ENCODE measurements at regions not wholly inside any gene's neighbourhood (a gene's known extent, or its start where the extent isn't known, plus 50 kb on each side); places are given as distances from the start of the nearest gene placed in this dataset.

DNA sequence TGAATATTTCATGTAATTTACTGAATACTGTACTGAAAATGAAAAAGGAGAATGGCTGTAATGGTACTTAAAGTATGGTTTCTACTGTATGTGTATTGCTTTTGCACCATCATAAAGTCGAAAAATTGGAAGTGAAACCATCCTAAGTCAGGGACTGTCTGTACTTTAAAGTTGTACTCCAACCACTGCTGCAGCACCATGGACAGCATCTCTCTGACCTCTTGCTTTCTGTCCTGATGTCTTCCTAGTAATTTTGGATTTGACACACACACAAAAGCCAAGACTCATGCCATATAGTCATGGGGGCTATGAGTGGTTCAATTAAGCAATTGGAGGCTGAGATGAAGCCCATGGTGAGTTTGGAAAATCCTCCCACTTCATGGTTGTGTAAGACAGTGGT is 256.3 kb upstream of the PKDCC start:
- no peak for TF ChIP-seq POLR2A (IDR thresholded peaks at IDR 0.05)
- TF ChIP-seq, protein P1, sequence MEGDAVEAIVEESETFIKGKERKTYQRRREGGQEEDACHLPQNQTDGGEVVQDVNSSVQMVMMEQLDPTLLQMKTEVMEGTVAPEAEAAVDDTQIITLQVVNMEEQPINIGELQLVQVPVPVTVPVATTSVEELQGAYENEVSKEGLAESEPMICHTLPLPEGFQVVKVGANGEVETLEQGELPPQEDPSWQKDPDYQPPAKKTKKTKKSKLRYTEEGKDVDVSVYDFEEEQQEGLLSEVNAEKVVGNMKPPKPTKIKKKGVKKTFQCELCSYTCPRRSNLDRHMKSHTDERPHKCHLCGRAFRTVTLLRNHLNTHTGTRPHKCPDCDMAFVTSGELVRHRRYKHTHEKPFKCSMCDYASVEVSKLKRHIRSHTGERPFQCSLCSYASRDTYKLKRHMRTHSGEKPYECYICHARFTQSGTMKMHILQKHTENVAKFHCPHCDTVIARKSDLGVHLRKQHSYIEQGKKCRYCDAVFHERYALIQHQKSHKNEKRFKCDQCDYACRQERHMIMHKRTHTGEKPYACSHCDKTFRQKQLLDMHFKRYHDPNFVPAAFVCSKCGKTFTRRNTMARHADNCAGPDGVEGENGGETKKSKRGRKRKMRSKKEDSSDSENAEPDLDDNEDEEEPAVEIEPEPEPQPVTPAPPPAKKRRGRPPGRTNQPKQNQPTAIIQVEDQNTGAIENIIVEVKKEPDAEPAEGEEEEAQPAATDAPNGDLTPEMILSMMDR (IDR thresholded peaks at IDR 0.05), result no peak
- Histone ChIP-seq H3K27ac (no peak overlapping the region), H3K27me3 (peaks cover 0 to 4% (median 0%) of the 10 kb centered on the region in 4 donors), H3K4me1 (no peaks in the 10 kb centered on the region), H3K4me3 (no peak overlapping the region), H3K9me3 (no peaks in the 10 kb centered on the region), H3K36me3 (no peaks in the 10 kb centered on the region)
- 33 to 59% methylated on average over 1 of the region's 1 CpG for WGBS, 2 donors
- intact Hi-C loops (cut with DNase I), result no loop called here
- no peak for DNase-seq

DNA sequence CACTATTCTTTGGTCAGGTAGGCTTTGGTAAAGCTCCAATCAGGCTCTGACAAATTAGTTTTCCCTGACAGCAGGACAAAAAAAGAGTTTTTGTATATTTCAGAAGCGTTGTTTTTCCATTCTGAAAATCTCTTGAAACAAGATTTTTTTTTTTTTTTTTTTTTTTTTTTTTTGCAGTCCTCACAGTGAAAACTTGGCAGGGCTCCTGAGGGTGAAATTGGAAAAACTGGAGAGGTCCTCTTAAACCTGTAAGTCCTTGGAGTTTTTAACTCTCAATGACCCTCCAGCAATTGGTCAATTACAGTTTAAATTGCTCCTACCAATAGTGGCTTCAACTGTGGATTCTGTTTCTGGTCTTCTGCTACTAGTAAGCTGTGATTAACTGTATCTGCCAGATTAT is 244.5 kb upstream of the PKDCC start:
- DNase-seq, result no peak
- no peaks in the 10 kb centered on the region for H3K36me3 ChIP-seq
- no peaks in the 10 kb centered on the region for H3K4me1 ChIP-seq
- H3K27ac ChIP-seq, result no peak overlapping the region
- WGBS, 2 donors, result 42 to 52% methylated on average over 1 of the region's 1 CpG
- intact Hi-C loops (cut with DNase I), result no loop called here
- TF ChIP-seq, protein P1 (IDR thresholded peaks at IDR 0.05), result no peak
- no peak for TF ChIP-seq POLR2A (IDR thresholded peaks at IDR 0.05)
- H3K4me3 ChIP-seq, result no peak overlapping the region
- peaks cover 0 to 7% (median 0%) of the 10 kb centered on the region in 3 donors for H3K9me3 ChIP-seq
- peaks cover 0 to 19% (median 0%) of the 10 kb centered on the region in 4 donors for H3K27me3 ChIP-seq

- Histone ChIP-seq H3K4me3 (no peak overlapping the region), H3K27me3 (peaks cover 0 to 19% (median 0%) of the 10 kb centered on the region in 4 donors), H3K4me1 (no peaks in the 10 kb centered on the region), H3K27ac (no peak overlapping the region), H3K9me3 (peaks cover 0 to 7% (median 0%) of the 10 kb centered on the region in 3 donors), H3K36me3 (no peaks in the 10 kb centered on the region)
- 92 to 95% methylated on average over 2 of the region's 2 CpGs for WGBS, 2 donors
- intact Hi-C loops (cut with DNase I), result no loop called here
- DNase-seq, result no peak
- TF ChIP-seq POLR2A (IDR thresholded peaks at IDR 0.05), result no peak
- TF ChIP-seq, protein P1 (IDR thresholded peaks at IDR 0.05), result no peak
Observed at GRCh38 chr2:41806286-41806685, 241.5 kb upstream of the PKDCC start.

DNA sequence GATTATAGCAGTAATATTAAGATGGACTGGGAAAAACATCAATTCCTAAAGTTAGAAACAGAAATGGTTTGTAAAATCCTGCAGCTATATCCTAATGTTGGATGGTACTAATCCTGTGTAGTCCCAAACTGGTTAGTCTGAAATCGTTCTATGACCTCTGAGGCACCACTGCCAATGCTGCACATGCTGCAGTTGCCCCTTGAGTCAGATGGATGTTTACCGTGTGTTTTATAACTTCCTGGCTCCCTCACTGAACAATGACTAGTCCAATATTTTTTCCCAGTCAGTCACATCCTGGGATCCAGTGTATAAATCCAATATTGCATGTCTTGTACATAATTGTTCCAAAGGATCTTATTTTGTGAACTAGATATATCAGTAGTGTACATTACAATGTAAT is 226.7 kb upstream of the PKDCC start:
- WGBS, 2 donors, result 56 to 58% methylated on average over 2 of the region's 2 CpGs
- no peak overlapping the region for H3K27ac ChIP-seq

GRCh38 chr2:41826921-41827320 is 220.9 kb upstream of the PKDCC start:
- Histone ChIP-seq H3K27me3 (peaks cover 0 to 46% (median 0%) of the 10 kb centered on the region in 4 donors), H3K9me3 (no peaks in the 10 kb centered on the region), H3K27ac (no peak overlapping the region), H3K4me3 (no peak overlapping the region), H3K36me3 (no peaks in the 10 kb centered on the region), H3K4me1 (no peaks in the 10 kb centered on the region)
- WGBS, 2 donors, result 84 to 86% methylated on average over 1 of the region's 1 CpG
- intact Hi-C loops (cut with DNase I), result no loop called here
- DNase-seq, result no peak
- TF ChIP-seq POLR2A (IDR thresholded peaks at IDR 0.05), result no peak
- TF ChIP-seq, protein P1 (IDR thresholded peaks at IDR 0.05), result no peak

More for the DNA sequence above, 226.7 kb upstream of the PKDCC start:
- no peak for DNase-seq
- H3K4me1 ChIP-seq, result no peaks in the 10 kb centered on the region
- peaks cover 0 to 29% (median 0%) of the 10 kb centered on the region in 4 donors for H3K27me3 ChIP-seq
- intact Hi-C loops (cut with DNase I), result no loop called here
- no peak for TF ChIP-seq POLR2A (IDR thresholded peaks at IDR 0.05)
- H3K4me3 ChIP-seq, result no peak overlapping the region
- no peaks in the 10 kb centered on the region for H3K36me3 ChIP-seq
- peaks cover 0 to 15% (median 0%) of the 10 kb centered on the region in 3 donors for H3K9me3 ChIP-seq

Data from esophagus squamous epithelium (tissue), 5 donors.